ENCODE measurements at regions not wholly inside any gene's neighbourhood (a gene's known extent, or its start where the extent isn't known, plus 50 kb on each side); places are given as distances from the start of the nearest gene placed in this dataset.

DNA sequence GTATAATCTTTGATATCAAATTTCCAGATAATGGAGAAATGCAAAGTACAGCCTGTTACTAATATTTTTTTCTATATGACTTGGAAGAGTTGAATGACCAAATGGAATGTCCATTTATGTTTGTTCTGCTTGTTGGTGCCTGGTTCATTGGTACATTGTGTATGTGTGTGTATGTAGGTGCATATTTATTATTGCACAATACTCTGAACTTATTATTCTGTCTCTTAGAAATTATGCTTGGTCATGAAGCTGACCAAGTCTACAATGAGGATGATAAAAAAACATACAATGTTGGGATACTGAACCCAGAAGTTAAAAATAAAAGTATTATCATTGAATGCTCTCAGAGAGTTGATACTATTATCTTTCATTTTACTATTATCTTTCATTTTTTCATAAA lies 706.3 kb downstream of the KCTD16 start:
- no peaks in the 10 kb centered on the region for H3K4me1 ChIP-seq (ENCODE audit: insufficient read depth, low read length)
- Mint-ChIP-seq H3K4me1 (ENCODE audit: low read depth, unreplicated experiment) (peaks cover 6% of the 10 kb centered on the region), H3K27me3 (ENCODE audit: low read depth, unreplicated experiment) (no peaks in the 10 kb centered on the region), H3K9me3 (ENCODE audit: unreplicated experiment) (no peaks in the 10 kb centered on the region), H3K36me3 (ENCODE audit: low read depth, unreplicated experiment) (no peaks in the 10 kb centered on the region), H3K27ac (ENCODE audit: unreplicated experiment) (no peak overlapping the region), H3K4me3 (ENCODE audit: unreplicated experiment) (no peak overlapping the region)
- H3K9me3 ChIP-seq (ENCODE audit: insufficient read depth, low read depth, low read length): no peaks in the 10 kb centered on the region
- H3K4me3 ChIP-seq (ENCODE audit: insufficient read depth, low read depth, low read length): no peak overlapping the region
- no peaks in the 10 kb centered on the region for H3K36me3 ChIP-seq (ENCODE audit: insufficient read depth, low read length)
- H3K27ac ChIP-seq (ENCODE audit: low read depth, low read length): no peak overlapping the region
- no peaks in the 10 kb centered on the region for H3K27me3 ChIP-seq (ENCODE audit: insufficient read depth, low read length)
- no peak overlapping the region for H2AFZ ChIP-seq (ENCODE audit: low read depth, low read length)
- no peaks in the 10 kb centered on the region for H3K79me2 ChIP-seq (ENCODE audit: insufficient read depth, low read length)
- no peak overlapping the region for H3K9ac ChIP-seq (ENCODE audit: low read length)
- no peak overlapping the region for H3K4me2 ChIP-seq (ENCODE audit: low read length)
- DNase-seq (ENCODE audit: low read depth) (no peak), FAIRE-seq (no peak)
- TF ChIP-seq EZH2 (IDR thresholded peaks at IDR 0.05; ENCODE audit: insufficient read depth, low read length) (no peak), CTCF (IDR thresholded peaks at IDR 0.05; ENCODE audit: insufficient read depth, low read depth, low read length) (no peak)
- H4K20me1 ChIP-seq (ENCODE audit: insufficient read depth, low read length): no peaks in the 10 kb centered on the region

DNA sequence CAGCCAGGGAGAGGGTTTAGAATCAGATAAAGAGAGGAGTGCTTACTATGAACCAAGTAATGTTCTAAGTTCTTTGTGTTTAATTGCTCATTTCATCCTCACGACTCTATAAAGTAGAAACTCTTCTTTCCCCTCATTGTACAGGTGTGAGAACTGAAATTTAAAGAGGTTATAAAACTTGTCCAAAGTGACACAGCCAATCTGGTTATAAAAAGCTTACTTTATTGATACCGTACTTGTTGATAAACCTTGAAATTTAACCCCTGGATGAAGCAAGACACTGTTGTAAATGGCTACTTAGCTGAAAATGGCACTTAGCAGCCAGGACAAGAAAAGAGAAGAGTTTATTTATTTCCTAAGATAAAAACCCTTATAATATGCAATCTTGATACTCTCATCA lies 702.4 kb downstream of the KCTD16 start:
- no peaks in the 10 kb centered on the region for H3K9me3 ChIP-seq (ENCODE audit: insufficient read depth, low read depth, low read length)
- H3K9me3 Mint-ChIP-seq (ENCODE audit: unreplicated experiment): no peaks in the 10 kb centered on the region
- no peaks in the 10 kb centered on the region for H3K79me2 ChIP-seq (ENCODE audit: insufficient read depth, low read length)
- H3K4me3 ChIP-seq (ENCODE audit: insufficient read depth, low read depth, low read length): no peak overlapping the region
- H3K4me1 Mint-ChIP-seq (ENCODE audit: low read depth, unreplicated experiment): peaks cover 6% of the 10 kb centered on the region
- H3K27me3 ChIP-seq (ENCODE audit: insufficient read depth, low read length): no peaks in the 10 kb centered on the region
- FAIRE-seq (no peak), DNase-seq (ENCODE audit: low read depth) (no peak)
- no peaks in the 10 kb centered on the region for H3K36me3 Mint-ChIP-seq (ENCODE audit: low read depth, unreplicated experiment)
- H3K27me3 Mint-ChIP-seq (ENCODE audit: low read depth, unreplicated experiment): no peaks in the 10 kb centered on the region
- no peak overlapping the region for H3K4me3 Mint-ChIP-seq (ENCODE audit: unreplicated experiment)
- H3K27ac Mint-ChIP-seq (ENCODE audit: unreplicated experiment): no peak overlapping the region
- H3K27ac ChIP-seq (ENCODE audit: low read depth, low read length): no peak overlapping the region
- H3K4me1 ChIP-seq (ENCODE audit: insufficient read depth, low read length): no peaks in the 10 kb centered on the region
- H3K9ac ChIP-seq (ENCODE audit: low read length): no peak overlapping the region
- TF ChIP-seq CTCF (IDR thresholded peaks at IDR 0.05; ENCODE audit: insufficient read depth, low read depth, low read length) (no peak), EZH2 (IDR thresholded peaks at IDR 0.05; ENCODE audit: insufficient read depth, low read length) (no peak)
- H3K36me3 ChIP-seq (ENCODE audit: insufficient read depth, low read length): no peaks in the 10 kb centered on the region
- H2AFZ ChIP-seq (ENCODE audit: low read depth, low read length): no peak overlapping the region
- H4K20me1 ChIP-seq (ENCODE audit: insufficient read depth, low read length): no peaks in the 10 kb centered on the region
- H3K4me2 ChIP-seq (ENCODE audit: low read length): no peak overlapping the region

GRCh38 chr5:144864118-144864517 lies 693.4 kb downstream of the KCTD16 start:
- Histone ChIP-seq H2AFZ (ENCODE audit: low read depth, low read length) (no peak overlapping the region), H3K27ac (ENCODE audit: low read depth, low read length) (no peak overlapping the region), H3K4me1 (ENCODE audit: insufficient read depth, low read length) (no peaks in the 10 kb centered on the region), H3K9ac (ENCODE audit: low read length) (no peak overlapping the region), H3K9me3 (ENCODE audit: insufficient read depth, low read depth, low read length) (no peaks in the 10 kb centered on the region), H3K79me2 (ENCODE audit: insufficient read depth, low read length) (no peaks in the 10 kb centered on the region), H3K27me3 (ENCODE audit: insufficient read depth, low read length) (no peaks in the 10 kb centered on the region), H3K4me2 (ENCODE audit: low read length) (no peak overlapping the region), H4K20me1 (ENCODE audit: insufficient read depth, low read length) (no peaks in the 10 kb centered on the region), H3K4me3 (ENCODE audit: insufficient read depth, low read depth, low read length) (no peak overlapping the region), H3K36me3 (ENCODE audit: insufficient read depth, low read length) (no peaks in the 10 kb centered on the region)
- DNase-seq (ENCODE audit: low read depth) (no peak), FAIRE-seq (no peak)
- Mint-ChIP-seq H3K27ac (ENCODE audit: unreplicated experiment) (no peak overlapping the region), H3K9me3 (ENCODE audit: unreplicated experiment) (no peaks in the 10 kb centered on the region), H3K4me3 (ENCODE audit: unreplicated experiment) (no peak overlapping the region), H3K27me3 (ENCODE audit: low read depth, unreplicated experiment) (no peaks in the 10 kb centered on the region), H3K4me1 (ENCODE audit: low read depth, unreplicated experiment) (no peaks in the 10 kb centered on the region), H3K36me3 (ENCODE audit: low read depth, unreplicated experiment) (no peaks in the 10 kb centered on the region)
- TF ChIP-seq EZH2 (IDR thresholded peaks at IDR 0.05; ENCODE audit: insufficient read depth, low read length): no peak
- no peak for TF ChIP-seq CTCF (IDR thresholded peaks at IDR 0.05; ENCODE audit: insufficient read depth, low read depth, low read length)

Measured in astrocyte (in vitro differentiated cells and primary cell).